ENCODE measurements at regions not wholly inside any gene's neighbourhood (a gene's known extent, or its start where the extent isn't known, plus 50 kb on each side); places are given as distances from the start of the nearest gene placed in this dataset.

DNA sequence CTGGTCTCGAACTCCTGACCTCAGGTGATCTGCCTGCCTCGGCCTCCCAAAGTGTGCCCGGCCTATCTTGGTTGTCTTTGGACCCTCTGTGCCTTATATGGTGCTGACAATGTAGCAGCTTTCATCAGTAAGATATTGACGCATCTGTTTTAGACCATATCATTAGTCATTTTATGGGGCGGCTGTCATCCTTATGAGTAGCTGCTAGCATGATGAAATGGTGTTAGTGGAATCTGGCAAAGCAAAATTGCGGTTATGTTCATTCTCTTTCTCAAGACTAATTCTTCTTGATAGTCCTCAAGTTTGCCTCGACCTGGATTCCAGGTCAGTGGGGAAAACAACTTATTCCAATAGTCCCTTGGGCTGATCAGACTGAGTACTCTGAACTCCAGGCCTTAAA is 199.9 kb downstream of the PRDM2 start:
- TF ChIP-seq, protein P1, sequence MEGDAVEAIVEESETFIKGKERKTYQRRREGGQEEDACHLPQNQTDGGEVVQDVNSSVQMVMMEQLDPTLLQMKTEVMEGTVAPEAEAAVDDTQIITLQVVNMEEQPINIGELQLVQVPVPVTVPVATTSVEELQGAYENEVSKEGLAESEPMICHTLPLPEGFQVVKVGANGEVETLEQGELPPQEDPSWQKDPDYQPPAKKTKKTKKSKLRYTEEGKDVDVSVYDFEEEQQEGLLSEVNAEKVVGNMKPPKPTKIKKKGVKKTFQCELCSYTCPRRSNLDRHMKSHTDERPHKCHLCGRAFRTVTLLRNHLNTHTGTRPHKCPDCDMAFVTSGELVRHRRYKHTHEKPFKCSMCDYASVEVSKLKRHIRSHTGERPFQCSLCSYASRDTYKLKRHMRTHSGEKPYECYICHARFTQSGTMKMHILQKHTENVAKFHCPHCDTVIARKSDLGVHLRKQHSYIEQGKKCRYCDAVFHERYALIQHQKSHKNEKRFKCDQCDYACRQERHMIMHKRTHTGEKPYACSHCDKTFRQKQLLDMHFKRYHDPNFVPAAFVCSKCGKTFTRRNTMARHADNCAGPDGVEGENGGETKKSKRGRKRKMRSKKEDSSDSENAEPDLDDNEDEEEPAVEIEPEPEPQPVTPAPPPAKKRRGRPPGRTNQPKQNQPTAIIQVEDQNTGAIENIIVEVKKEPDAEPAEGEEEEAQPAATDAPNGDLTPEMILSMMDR (IDR thresholded peaks at IDR 0.05): no peak
- TF ChIP-seq AFF4 (CRISPR knock-in tag; IDR thresholded peaks at IDR 0.05; ENCODE audit: borderline replicate concordance) (no peak), MLX (CRISPR knock-in tag; IDR thresholded peaks at IDR 0.05) (no peak), ZNF121 (CRISPR knock-in tag; IDR thresholded peaks at IDR 0.05) (no peak), JUN (CRISPR knock-in tag; IDR thresholded peaks at IDR 0.05) (no peak), NR2C2 (CRISPR knock-in tag; IDR thresholded peaks at IDR 0.05) (no peak), ELF4 (CRISPR knock-in tag; IDR thresholded peaks at IDR 0.05; ENCODE audit: low read depth) (no peak), ZNF138 (CRISPR knock-in tag; conservative IDR thresholded peaks at IDR 0.05) (no peak), FOXP4 (CRISPR knock-in tag; IDR thresholded peaks at IDR 0.05) (no peak)
- TF ChIP-seq, protein P2, sequence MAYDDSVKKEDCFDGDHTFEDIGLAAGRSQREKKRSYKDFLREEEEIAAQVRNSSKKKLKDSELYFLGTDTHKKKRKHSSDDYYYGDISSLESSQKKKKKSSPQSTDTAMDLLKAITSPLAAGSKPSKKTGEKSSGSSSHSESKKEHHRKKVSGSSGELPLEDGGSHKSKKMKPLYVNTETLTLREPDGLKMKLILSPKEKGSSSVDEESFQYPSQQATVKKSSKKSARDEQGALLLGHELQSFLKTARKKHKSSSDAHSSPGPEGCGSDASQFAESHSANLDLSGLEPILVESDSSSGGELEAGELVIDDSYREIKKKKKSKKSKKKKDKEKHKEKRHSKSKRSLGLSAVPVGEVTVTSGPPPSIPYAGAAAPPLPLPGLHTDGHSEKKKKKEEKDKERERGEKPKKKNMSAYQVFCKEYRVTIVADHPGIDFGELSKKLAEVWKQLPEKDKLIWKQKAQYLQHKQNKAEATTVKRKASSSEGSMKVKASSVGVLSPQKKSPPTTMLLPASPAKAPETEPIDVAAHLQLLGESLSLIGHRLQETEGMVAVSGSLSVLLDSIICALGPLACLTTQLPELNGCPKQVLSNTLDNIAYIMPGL (CRISPR knock-in tag; IDR thresholded peaks at IDR 0.05): no peak
- TF ChIP-seq, protein P3, sequence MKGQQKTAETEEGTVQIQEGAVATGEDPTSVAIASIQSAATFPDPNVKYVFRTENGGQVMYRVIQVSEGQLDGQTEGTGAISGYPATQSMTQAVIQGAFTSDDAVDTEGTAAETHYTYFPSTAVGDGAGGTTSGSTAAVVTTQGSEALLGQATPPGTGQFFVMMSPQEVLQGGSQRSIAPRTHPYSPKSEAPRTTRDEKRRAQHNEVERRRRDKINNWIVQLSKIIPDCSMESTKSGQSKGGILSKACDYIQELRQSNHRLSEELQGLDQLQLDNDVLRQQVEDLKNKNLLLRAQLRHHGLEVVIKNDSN (CRISPR knock-in tag; IDR thresholded peaks at IDR 0.05): no peak
- TF ChIP-seq, protein P4, sequence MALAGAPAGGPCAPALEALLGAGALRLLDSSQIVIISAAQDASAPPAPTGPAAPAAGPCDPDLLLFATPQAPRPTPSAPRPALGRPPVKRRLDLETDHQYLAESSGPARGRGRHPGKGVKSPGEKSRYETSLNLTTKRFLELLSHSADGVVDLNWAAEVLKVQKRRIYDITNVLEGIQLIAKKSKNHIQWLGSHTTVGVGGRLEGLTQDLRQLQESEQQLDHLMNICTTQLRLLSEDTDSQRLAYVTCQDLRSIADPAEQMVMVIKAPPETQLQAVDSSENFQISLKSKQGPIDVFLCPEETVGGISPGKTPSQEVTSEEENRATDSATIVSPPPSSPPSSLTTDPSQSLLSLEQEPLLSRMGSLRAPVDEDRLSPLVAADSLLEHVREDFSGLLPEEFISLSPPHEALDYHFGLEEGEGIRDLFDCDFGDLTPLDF (CRISPR knock-in tag; IDR thresholded peaks at IDR 0.05): no peak
- TF ChIP-seq, protein P5, sequence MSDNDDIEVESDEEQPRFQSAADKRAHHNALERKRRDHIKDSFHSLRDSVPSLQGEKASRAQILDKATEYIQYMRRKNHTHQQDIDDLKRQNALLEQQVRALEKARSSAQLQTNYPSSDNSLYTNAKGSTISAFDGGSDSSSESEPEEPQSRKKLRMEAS (CRISPR knock-in tag; IDR thresholded peaks at IDR 0.05): no peak
- TF ChIP-seq, protein P6, sequence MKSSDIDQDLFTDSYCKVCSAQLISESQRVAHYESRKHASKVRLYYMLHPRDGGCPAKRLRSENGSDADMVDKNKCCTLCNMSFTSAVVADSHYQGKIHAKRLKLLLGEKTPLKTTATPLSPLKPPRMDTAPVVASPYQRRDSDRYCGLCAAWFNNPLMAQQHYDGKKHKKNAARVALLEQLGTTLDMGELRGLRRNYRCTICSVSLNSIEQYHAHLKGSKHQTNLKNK (CRISPR knock-in tag; IDR thresholded peaks at IDR 0.05): no peak
